Duodenal mucosa (tissue), 2 donors: ENCODE measurements at regions not wholly inside any gene's neighbourhood (a gene's known extent, or its start where the extent isn't known, plus 50 kb on each side); places are given as distances from the start of the nearest gene placed in this dataset.

ENCODE experiments used
- H3K27ac ChIP-seq: one replicate; pipeline ENCODE4 v1.7.0; 2013; ENCODE audit warnings: low read depth, low read length
- H3K27me3 ChIP-seq, 2 donors: one replicate each; pipeline ENCODE4 v1.7.0; 2013; ENCODE audit warnings: low read length in 2 of 2, control low read depth in 1 of 2; ENCODE audit not compliant: insufficient read depth in 2 of 2, control insufficient read depth in 1 of 2
- H3K36me3 ChIP-seq, 2 donors: one replicate each; pipeline ENCODE4 v1.7.0; 2013; ENCODE audit warnings: low read length in 2 of 2, control low read depth in 1 of 2; ENCODE audit not compliant: insufficient read depth in 2 of 2, control insufficient read depth in 1 of 2
- H3K4me1 ChIP-seq, 2 donors: one replicate each; pipeline ENCODE4 v1.7.0; 2013; ENCODE audit warnings: low read length in 2 of 2, control low read depth in 1 of 2; ENCODE audit not compliant: insufficient read depth in 2 of 2, control insufficient read depth in 1 of 2
- H3K4me3 ChIP-seq, 2 donors: one replicate each; pipeline ENCODE4 v1.7.0; 2013; ENCODE audit warnings: low read length in 2 of 2, low read depth in 1 of 2
- H3K9ac ChIP-seq, 2 donors: one replicate each; pipeline ENCODE4 v1.7.0; 2013; ENCODE audit warnings: low read length in 2 of 2, low read depth in 1 of 2
- H3K9me3 ChIP-seq, 2 donors: one replicate each; pipeline ENCODE4 v1.7.0; 2013; ENCODE audit warnings: low read length in 2 of 2, control low read depth in 1 of 2; ENCODE audit not compliant: control insufficient read depth in 1 of 2

GRCh38 chr13:82898586-82898985, 983.7 kb downstream of the SLITRK1 start:
- Histone ChIP-seq H3K9ac (no peak overlapping the region), H3K4me3 (no peak overlapping the region), H3K27ac (no peak overlapping the region), H3K27me3 (no peaks in the 10 kb centered on the region), H3K9me3 (peaks cover 0 to 11% of the 10 kb centered on the region in 2 donors), H3K4me1 (no peaks in the 10 kb centered on the region), H3K36me3 (no peaks in the 10 kb centered on the region)

GRCh38 chr13:82879921-82880320, 1002.4 kb downstream of the SLITRK1 start:
- no peak overlapping the region for H3K4me3 ChIP-seq
- no peak overlapping the region for H3K9ac ChIP-seq
- no peaks in the 10 kb centered on the region for H3K4me1 ChIP-seq
- H3K27me3 ChIP-seq, result no peaks in the 10 kb centered on the region
- peaks cover 9 to 10% of the 10 kb centered on the region in 2 donors for H3K9me3 ChIP-seq
- H3K36me3 ChIP-seq, result no peaks in the 10 kb centered on the region
- H3K27ac ChIP-seq, result no peak overlapping the region

- no peak overlapping the region for H3K27ac ChIP-seq
- H3K9me3 ChIP-seq, result peaks cover 5 to 17% of the 10 kb centered on the region in 2 donors
- no peaks in the 10 kb centered on the region for H3K4me1 ChIP-seq
- H3K27me3 ChIP-seq, result no peaks in the 10 kb centered on the region
- no peak overlapping the region for H3K4me3 ChIP-seq
- no peaks in the 10 kb centered on the region for H3K36me3 ChIP-seq
- H3K9ac ChIP-seq, result no peak overlapping the region
Measured at GRCh38 chr13:82878536-82878935, 1003.7 kb downstream of the SLITRK1 start.

- no peaks in the 10 kb centered on the region for H3K27me3 ChIP-seq
- no peaks in the 10 kb centered on the region for H3K36me3 ChIP-seq
- H3K4me3 ChIP-seq, result no peak overlapping the region
- H3K4me1 ChIP-seq, result no peaks in the 10 kb centered on the region
- peaks cover 0 to 8% of the 10 kb centered on the region in 2 donors for H3K9me3 ChIP-seq
- no peak overlapping the region for H3K9ac ChIP-seq
- no peak overlapping the region for H3K27ac ChIP-seq
Measured at GRCh38 chr13:82867284-82867683, 1015.0 kb downstream of the SLITRK1 start.

- Histone ChIP-seq H3K27ac (no peak overlapping the region), H3K9me3 (peaks cover 0 to 12% of the 10 kb centered on the region in 2 donors), H3K27me3 (no peaks in the 10 kb centered on the region), H3K9ac (no peak overlapping the region), H3K4me1 (no peaks in the 10 kb centered on the region), H3K4me3 (no peak overlapping the region), H3K36me3 (no peaks in the 10 kb centered on the region)
Measured at GRCh38 chr13:82850644-82851043, 1031.6 kb downstream of the SLITRK1 start.

GRCh38 chr13:82848766-82849165, 1033.5 kb downstream of the SLITRK1 start:
- Histone ChIP-seq H3K4me3 (no peak overlapping the region), H3K9me3 (peaks cover 0 to 9% of the 10 kb centered on the region in 2 donors), H3K27ac (no peak overlapping the region)

GRCh38 chr13:82847595-82847994, 1034.7 kb downstream of the SLITRK1 start:
- Histone ChIP-seq H3K27ac (no peak overlapping the region), H3K4me3 (no peak overlapping the region), H3K27me3 (no peaks in the 10 kb centered on the region)

More at GRCh38 chr13:82848766-82849165, 1033.5 kb downstream of the SLITRK1 start:
- no peaks in the 10 kb centered on the region for H3K4me1 ChIP-seq
- H3K27me3 ChIP-seq, result no peaks in the 10 kb centered on the region
- H3K9ac ChIP-seq, result no peak overlapping the region
- no peaks in the 10 kb centered on the region for H3K36me3 ChIP-seq

GRCh38 chr13:82833923-82834322, 1048.4 kb downstream of the SLITRK1 start:
- no peaks in the 10 kb centered on the region for H3K27me3 ChIP-seq
- H3K9ac ChIP-seq, result no peak overlapping the region
- no peaks in the 10 kb centered on the region for H3K4me1 ChIP-seq
- H3K36me3 ChIP-seq, result no peaks in the 10 kb centered on the region
- H3K9me3 ChIP-seq, result peaks cover 7 to 21% of the 10 kb centered on the region in 2 donors
- no peak overlapping the region for H3K4me3 ChIP-seq
- H3K27ac ChIP-seq, result no peak overlapping the region

More at GRCh38 chr13:82847595-82847994, 1034.7 kb downstream of the SLITRK1 start:
- peaks cover 0 to 9% of the 10 kb centered on the region in 2 donors for H3K9me3 ChIP-seq
- no peaks in the 10 kb centered on the region for H3K4me1 ChIP-seq
- no peaks in the 10 kb centered on the region for H3K36me3 ChIP-seq
- no peak overlapping the region for H3K9ac ChIP-seq

GRCh38 chr13:82829040-82829439, 1053.2 kb downstream of the SLITRK1 start:
- Histone ChIP-seq H3K36me3 (no peaks in the 10 kb centered on the region), H3K9ac (no peak overlapping the region), H3K27me3 (no peaks in the 10 kb centered on the region), H3K4me3 (no peak overlapping the region), H3K27ac (no peak overlapping the region), H3K4me1 (no peaks in the 10 kb centered on the region), H3K9me3 (peaks cover 8 to 16% of the 10 kb centered on the region in 2 donors)

GRCh38 chr13:82827724-82828123, 1054.5 kb downstream of the SLITRK1 start:
- Histone ChIP-seq H3K27ac (no peak overlapping the region), H3K4me3 (no peak overlapping the region), H3K4me1 (no peaks in the 10 kb centered on the region)

GRCh38 chr13:82822935-82823334, 1059.3 kb downstream of the SLITRK1 start:
- Histone ChIP-seq H3K4me3 (no peak overlapping the region), H3K9ac (no peak overlapping the region), H3K9me3 (peaks cover 4 to 10% of the 10 kb centered on the region in 2 donors), H3K4me1 (no peaks in the 10 kb centered on the region), H3K36me3 (no peaks in the 10 kb centered on the region), H3K27me3 (no peaks in the 10 kb centered on the region), H3K27ac (no peak overlapping the region)

More at GRCh38 chr13:82827724-82828123, 1054.5 kb downstream of the SLITRK1 start:
- Histone ChIP-seq H3K9ac (no peak overlapping the region), H3K36me3 (no peaks in the 10 kb centered on the region), H3K27me3 (no peaks in the 10 kb centered on the region), H3K9me3 (peaks cover 8 to 24% of the 10 kb centered on the region in 2 donors)
